ENCODE measurements at regions not wholly inside any gene's neighbourhood (a gene's known extent, or its start where the extent isn't known, plus 50 kb on each side); places are given as distances from the start of the nearest gene placed in this dataset.

- no peak for TF ChIP-seq CTCF (IDR thresholded peaks at IDR 0.05)
- DNase-seq (no peak), ATAC-seq (no peak)
- peaks cover 0 to 3% (median 2%) of the 10 kb centered on the region in 3 donors for H3K27me3 ChIP-seq (ENCODE audit: insufficient read depth in 3 of 3, low read length in 2 of 3)
- intact Hi-C loops (cut with DNase I): no loop called here
- H3K36me3 ChIP-seq (ENCODE audit: insufficient read depth in 1 of 2, low read depth in 1 of 2): no peaks in the 10 kb centered on the region
- H3K4me3 ChIP-seq: no peak overlapping the region
- no peak overlapping the region for H3K27ac ChIP-seq
- WGBS, 3 donors: 68 to 81% (median 70%) methylated on average over 6 of the region's 6 CpGs
- no peaks in the 10 kb centered on the region for H3K9me3 ChIP-seq
- no peaks in the 10 kb centered on the region for H3K4me1 ChIP-seq
These were observed 183.0 kb downstream of the BARHL2 start for GRCh38 chr1:90534116-90534515.

GRCh38 chr1:90526954-90527353, 190.1 kb downstream of the BARHL2 start:
- no peak overlapping the region for H3K4me3 ChIP-seq
- intact Hi-C loops (cut with DNase I): no loop called here
- no peak for TF ChIP-seq CTCF (IDR thresholded peaks at IDR 0.05)
- no peak overlapping the region for H3K27ac ChIP-seq
- H3K9me3 ChIP-seq: no peaks in the 10 kb centered on the region
- no peaks in the 10 kb centered on the region for H3K27me3 ChIP-seq (ENCODE audit: insufficient read depth in 3 of 3, low read length in 2 of 3)
- no peaks in the 10 kb centered on the region for H3K4me1 ChIP-seq
- H3K36me3 ChIP-seq (ENCODE audit: insufficient read depth in 1 of 2, low read depth in 1 of 2): no peaks in the 10 kb centered on the region
- no peak for ATAC-seq
- DNase-seq: no peak

DNA sequence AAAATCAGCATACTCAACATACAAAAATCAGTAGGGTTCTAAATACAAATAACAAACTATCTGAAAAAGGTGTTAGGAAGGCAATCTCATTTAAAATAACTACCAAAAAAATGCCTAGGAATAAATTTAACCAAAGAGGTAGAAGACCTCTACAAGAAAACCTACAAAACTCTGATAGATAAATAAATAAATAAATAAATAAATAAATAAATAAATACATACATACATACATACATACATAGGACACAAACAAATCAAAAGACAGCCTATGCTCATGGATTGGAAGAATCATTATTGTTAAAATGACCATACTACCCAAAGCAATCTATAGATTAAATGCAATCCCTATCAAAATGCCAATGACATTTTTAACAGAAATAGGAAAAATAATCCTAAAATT, 194.7 kb downstream of the BARHL2 start:
- Histone ChIP-seq H3K27me3 (ENCODE audit: insufficient read depth in 3 of 3, low read length in 2 of 3) (no peaks in the 10 kb centered on the region), H3K36me3 (ENCODE audit: insufficient read depth in 1 of 2, low read depth in 1 of 2) (no peaks in the 10 kb centered on the region), H3K9me3 (no peaks in the 10 kb centered on the region), H3K4me1 (no peaks in the 10 kb centered on the region), H3K27ac (no peak overlapping the region), H3K4me3 (no peak overlapping the region)
- no peak for DNase-seq
- intact Hi-C loops (cut with DNase I): no loop called here
- ATAC-seq: no peak
- no peak for TF ChIP-seq CTCF (IDR thresholded peaks at IDR 0.05)

DNA sequence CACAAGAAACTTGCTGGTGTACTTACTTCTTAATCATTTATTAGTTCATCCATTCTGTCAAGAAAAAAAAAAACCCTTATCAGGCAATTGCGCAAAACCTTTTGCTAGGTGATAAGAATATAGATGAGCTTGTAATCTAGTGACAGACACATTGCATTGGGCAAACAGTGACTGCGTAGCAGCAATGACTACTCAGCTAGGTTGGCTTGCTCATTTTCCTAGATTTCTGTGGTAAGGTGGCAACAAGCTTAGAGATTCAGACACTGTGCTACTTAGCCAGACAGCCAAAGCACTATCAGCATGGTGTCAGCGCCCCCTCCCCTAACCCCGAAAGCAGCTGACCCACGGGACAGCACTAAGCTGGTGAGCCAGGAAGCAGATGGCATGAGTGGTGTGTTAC, 203.1 kb downstream of the BARHL2 start:
- no peak for TF ChIP-seq CTCF (IDR thresholded peaks at IDR 0.05)
- no peaks in the 10 kb centered on the region for H3K27me3 ChIP-seq (ENCODE audit: insufficient read depth in 3 of 3, low read length in 2 of 3)
- WGBS, 3 donors: 75 to 88% (median 78%) methylated on average over 5 of the region's 5 CpGs

GRCh38 chr1:90512441-90512840, 204.7 kb downstream of the BARHL2 start:
- Histone ChIP-seq H3K9me3 (no peaks in the 10 kb centered on the region), H3K4me1 (no peaks in the 10 kb centered on the region), H3K27me3 (ENCODE audit: insufficient read depth in 3 of 3, low read length in 2 of 3) (no peaks in the 10 kb centered on the region), H3K36me3 (ENCODE audit: insufficient read depth in 1 of 2, low read depth in 1 of 2) (no peaks in the 10 kb centered on the region), H3K27ac (no peak overlapping the region), H3K4me3 (no peak overlapping the region)
- WGBS, 3 donors: 64 to 73% (median 66%) methylated on average over 3 of the region's 3 CpGs
- DNase-seq (no peak), ATAC-seq (no peak)
- no peak for TF ChIP-seq CTCF (IDR thresholded peaks at IDR 0.05)
- intact Hi-C loops (cut with DNase I): no loop called here

More for the DNA sequence above, 203.1 kb downstream of the BARHL2 start:
- no peak overlapping the region for H3K27ac ChIP-seq
- ATAC-seq (no peak), DNase-seq (no peak)
- no peaks in the 10 kb centered on the region for H3K36me3 ChIP-seq (ENCODE audit: insufficient read depth in 1 of 2, low read depth in 1 of 2)
- H3K4me3 ChIP-seq: no peak overlapping the region
- H3K4me1 ChIP-seq: no peaks in the 10 kb centered on the region
- intact Hi-C loops (cut with DNase I): no loop called here
- H3K9me3 ChIP-seq: no peaks in the 10 kb centered on the region
